ENCODE measurements at regions not wholly inside any gene's neighbourhood (a gene's known extent, or its start where the extent isn't known, plus 50 kb on each side); places are given as distances from the start of the nearest gene placed in this dataset.
"Not testable (repeated sequence)": the region's sequence is repeated elsewhere in the genome, so short reads cannot be mapped to it uniquely, and the experiment has no call there.

DNA sequence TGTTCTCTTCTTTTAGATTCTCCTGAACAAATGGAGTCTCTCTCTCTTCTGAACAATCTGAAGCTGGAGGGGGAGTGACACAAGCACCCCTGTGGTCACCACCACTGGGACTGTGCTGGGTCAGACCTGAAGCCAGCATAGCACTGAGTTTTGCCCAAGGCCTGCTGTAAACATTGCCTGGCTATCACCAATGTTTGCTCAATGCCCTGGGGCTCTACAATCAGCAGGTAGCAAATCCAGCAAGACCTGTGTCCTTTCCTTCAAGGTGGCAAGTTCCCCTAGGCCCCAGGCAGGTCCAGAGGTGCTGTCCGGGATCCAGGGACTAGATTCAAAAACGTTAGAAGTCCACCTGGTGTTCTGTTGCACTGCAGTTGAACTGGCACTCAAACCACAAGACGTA lies 282.8 kb upstream of the PROX1 start:
- no peaks in the 10 kb centered on the region for H3K4me1 ChIP-seq
- no peaks in the 10 kb centered on the region for H3K36me3 ChIP-seq
- WGBS, 2 donors: 83% methylated on average over 3 of the region's 3 CpGs
- peaks cover 0 to 42% (median 3%) of the 10 kb centered on the region in 11 donors for H3K9me3 ChIP-seq
- H3K27ac ChIP-seq: no peak overlapping the region
- H3K4me3 ChIP-seq: no peak overlapping the region
- DNase-seq: no peak
- ATAC-seq: no peak
- no peaks in the 10 kb centered on the region for H3K27me3 ChIP-seq
- intact Hi-C loops (cut with DNase I): no loop called here
- TF ChIP-seq, protein P1, sequence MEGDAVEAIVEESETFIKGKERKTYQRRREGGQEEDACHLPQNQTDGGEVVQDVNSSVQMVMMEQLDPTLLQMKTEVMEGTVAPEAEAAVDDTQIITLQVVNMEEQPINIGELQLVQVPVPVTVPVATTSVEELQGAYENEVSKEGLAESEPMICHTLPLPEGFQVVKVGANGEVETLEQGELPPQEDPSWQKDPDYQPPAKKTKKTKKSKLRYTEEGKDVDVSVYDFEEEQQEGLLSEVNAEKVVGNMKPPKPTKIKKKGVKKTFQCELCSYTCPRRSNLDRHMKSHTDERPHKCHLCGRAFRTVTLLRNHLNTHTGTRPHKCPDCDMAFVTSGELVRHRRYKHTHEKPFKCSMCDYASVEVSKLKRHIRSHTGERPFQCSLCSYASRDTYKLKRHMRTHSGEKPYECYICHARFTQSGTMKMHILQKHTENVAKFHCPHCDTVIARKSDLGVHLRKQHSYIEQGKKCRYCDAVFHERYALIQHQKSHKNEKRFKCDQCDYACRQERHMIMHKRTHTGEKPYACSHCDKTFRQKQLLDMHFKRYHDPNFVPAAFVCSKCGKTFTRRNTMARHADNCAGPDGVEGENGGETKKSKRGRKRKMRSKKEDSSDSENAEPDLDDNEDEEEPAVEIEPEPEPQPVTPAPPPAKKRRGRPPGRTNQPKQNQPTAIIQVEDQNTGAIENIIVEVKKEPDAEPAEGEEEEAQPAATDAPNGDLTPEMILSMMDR (IDR thresholded peaks at IDR 0.05): no peak

DNA sequence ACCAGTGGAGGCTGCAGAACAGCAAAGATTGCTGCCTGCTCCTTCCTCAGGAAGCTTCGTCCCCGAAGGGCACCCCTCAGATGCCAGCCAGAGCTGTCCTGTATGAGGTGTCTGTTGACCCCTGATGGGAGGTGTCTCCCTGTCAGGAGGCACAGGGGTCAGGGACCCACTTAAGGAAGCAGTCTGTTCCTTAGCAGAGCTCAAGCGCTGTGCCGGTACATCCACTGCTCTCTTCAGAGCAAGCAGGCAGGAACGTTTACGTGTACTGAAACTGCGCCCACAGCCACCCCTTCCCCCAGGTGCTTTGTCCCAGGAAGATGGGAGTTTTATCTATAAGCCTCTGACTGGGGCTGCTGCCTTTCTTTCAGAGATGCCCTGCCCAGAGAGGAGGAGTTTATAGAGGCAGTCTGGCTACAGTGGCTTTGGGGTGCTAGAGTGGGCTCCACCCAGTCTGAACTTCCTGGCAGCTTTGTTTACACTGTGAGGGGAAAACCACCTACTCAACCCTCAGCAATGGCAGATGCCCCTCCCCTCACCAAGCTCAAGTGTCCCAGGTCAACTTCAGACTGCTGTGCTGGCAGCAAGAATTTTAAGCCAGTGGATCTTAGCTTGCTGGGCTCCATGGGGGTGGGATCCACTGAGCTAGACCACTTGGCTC lies 275.8 kb upstream of the PROX1 start:
- H3K4me3 ChIP-seq; H3K36me3 ChIP-seq; H3K4me1 ChIP-seq; H3K27me3 ChIP-seq; ATAC-seq; DNase-seq; H3K27ac ChIP-seq; intact Hi-C loops (cut with DNase I): not testable (repeated sequence)
- H3K9me3 ChIP-seq: peaks cover 0 to 30% (median 3%) of the 10 kb centered on the region in 11 donors
- WGBS, 2 donors: 81 to 84% methylated on average over 7 of the region's 7 CpGs

DNA sequence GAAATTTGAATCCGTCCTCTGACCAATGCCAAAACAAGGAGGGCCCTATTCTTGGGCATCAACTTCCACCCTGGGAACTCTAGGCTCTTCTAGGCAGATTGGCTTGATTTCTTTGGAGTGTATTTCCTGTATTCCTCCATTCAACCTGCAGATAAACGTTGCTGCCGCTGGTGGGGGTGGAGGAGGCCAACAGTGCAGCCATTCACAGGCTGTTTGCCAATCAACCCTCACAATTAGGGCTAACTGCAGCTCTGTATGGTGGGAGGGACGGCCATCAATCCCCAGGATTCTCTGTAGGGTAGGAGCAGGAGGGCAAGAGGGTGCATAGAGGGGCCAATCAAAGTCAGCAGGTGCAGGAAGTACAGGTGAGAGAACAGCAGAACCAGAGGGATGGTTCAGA lies 273.1 kb upstream of the PROX1 start:
- 45 to 56% methylated on average over 4 of the region's 4 CpGs for WGBS, 2 donors
- no peaks in the 10 kb centered on the region for H3K36me3 ChIP-seq
- no peak overlapping the region for H3K27ac ChIP-seq
- peaks cover 0 to 10% (median 0%) of the 10 kb centered on the region in 7 donors for H3K27me3 ChIP-seq
- no peak for ATAC-seq
- TF ChIP-seq, protein P1 (IDR thresholded peaks at IDR 0.05): no peak
- H3K4me3 ChIP-seq: no peak overlapping the region
- DNase-seq: no peak
- intact Hi-C loops (cut with DNase I): no loop called here
- H3K4me1 ChIP-seq: no peaks in the 10 kb centered on the region
- peaks cover 0 to 13% (median 0%) of the 10 kb centered on the region in 11 donors for H3K9me3 ChIP-seq

DNA sequence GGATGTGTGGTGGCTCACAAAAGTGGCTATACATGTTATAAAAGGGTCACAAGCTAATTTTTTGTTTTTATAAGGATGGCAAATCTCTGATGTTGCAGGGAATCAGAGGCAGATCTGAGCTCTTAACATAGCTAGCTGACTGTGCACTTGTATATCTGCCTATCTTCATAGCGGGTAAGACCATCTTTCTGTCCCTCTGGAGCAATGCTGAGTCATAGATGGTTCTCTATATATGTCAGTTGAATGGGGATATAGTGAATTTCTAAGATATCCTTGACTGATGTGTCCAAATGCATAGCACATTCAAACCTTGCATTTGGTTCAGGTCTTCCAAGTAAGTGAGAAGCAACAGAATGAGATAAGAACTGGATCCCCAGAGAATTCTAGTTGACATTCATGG lies 272.6 kb upstream of the PROX1 start:
- H3K27ac ChIP-seq: no peak overlapping the region
- no peak overlapping the region for H3K4me3 ChIP-seq
- peaks cover 0 to 12% (median 0%) of the 10 kb centered on the region in 11 donors for H3K9me3 ChIP-seq
- peaks cover 0 to 10% (median 0%) of the 10 kb centered on the region in 7 donors for H3K27me3 ChIP-seq
- DNase-seq: no peak
- no peak for ATAC-seq
- TF ChIP-seq, protein P1 (IDR thresholded peaks at IDR 0.05): no peak
- no peaks in the 10 kb centered on the region for H3K36me3 ChIP-seq
- intact Hi-C loops (cut with DNase I): no loop called here
- H3K4me1 ChIP-seq: no peaks in the 10 kb centered on the region
- 65 to 74% methylated on average over 1 of the region's 1 CpG for WGBS, 2 donors

DNA sequence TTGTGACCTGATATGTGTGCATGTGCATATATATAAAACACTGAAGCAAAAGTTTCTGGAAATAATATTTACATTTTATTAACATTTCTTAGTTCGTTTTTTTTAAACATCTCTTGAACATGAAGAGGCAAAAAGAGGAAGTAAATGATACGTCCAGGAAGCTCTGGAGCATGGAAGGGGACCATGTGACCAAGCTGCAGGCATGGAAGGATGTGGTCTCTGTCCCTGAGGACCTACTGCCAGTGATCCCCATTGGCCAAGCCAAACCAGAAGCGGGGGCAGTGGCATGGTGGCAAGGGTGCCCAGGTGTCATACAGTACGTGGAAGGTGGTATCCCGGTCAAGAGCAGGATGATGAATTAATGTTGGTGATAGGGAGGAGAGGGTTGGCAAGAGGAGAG lies 268.3 kb upstream of the PROX1 start:
- H3K27me3 ChIP-seq: peaks cover 0 to 11% (median 0%) of the 10 kb centered on the region in 7 donors
- intact Hi-C loops (cut with DNase I): no loop called here
- H3K9me3 ChIP-seq: no peaks in the 10 kb centered on the region
- H3K36me3 ChIP-seq: no peaks in the 10 kb centered on the region
- WGBS, 2 donors: 70 to 77% methylated on average over 5 of the region's 5 CpGs
- no peak overlapping the region for H3K27ac ChIP-seq
- no peaks in the 10 kb centered on the region for H3K4me1 ChIP-seq
- no peak for ATAC-seq
- no peak for DNase-seq
- H3K4me3 ChIP-seq: no peak overlapping the region
- TF ChIP-seq, protein P1 (IDR thresholded peaks at IDR 0.05): no peak
